ENCODE measurements at regions not wholly inside any gene's neighbourhood (a gene's known extent, or its start where the extent isn't known, plus 50 kb on each side); places are given as distances from the start of the nearest gene placed in this dataset.

DNA sequence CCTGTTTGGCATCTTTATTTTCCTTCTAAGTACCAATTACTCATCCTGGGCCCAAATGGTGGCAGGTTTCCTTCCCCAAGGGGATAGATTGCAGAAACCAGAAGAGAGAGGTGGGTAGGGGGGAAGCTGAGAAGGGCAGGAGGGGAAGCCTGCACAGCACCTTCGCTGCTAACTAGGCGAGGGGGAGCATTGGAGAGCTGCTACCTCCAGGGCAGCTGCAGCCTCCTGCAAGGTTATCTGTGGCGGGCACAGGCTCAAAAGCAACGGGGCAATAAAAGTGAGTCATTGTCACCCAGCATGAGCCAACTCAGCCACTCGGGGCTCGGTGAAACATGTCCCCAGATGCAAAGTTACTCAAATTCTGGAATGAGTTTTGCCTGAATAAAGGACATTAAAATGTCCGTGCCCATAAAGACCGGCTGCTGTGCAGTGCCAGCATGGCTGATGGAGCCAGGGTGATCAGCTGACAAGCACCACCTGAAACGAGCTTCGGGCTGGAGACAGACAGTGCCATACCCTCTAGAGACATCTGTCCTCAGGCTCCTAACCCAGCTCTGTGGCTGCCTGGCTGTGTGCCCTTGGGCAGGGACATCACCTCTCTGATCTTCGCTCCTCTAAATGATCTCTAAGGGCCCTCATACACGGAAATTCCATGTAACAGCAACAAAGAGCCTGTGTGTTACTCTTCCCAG, 68.1 kb upstream of the GRIN2A start:
- no peak for TF ChIP-seq ZNF585B (tag by site-specific recombination; IDR thresholded peaks at IDR 0.05)
- TF ChIP-seq ZBTB1 (tag by site-specific recombination; IDR thresholded peaks at IDR 0.05) = no peak
